ENCODE measurements at regions not wholly inside any gene's neighbourhood (a gene's known extent, or its start where the extent isn't known, plus 50 kb on each side); places are given as distances from the start of the nearest gene placed in this dataset.

DNA sequence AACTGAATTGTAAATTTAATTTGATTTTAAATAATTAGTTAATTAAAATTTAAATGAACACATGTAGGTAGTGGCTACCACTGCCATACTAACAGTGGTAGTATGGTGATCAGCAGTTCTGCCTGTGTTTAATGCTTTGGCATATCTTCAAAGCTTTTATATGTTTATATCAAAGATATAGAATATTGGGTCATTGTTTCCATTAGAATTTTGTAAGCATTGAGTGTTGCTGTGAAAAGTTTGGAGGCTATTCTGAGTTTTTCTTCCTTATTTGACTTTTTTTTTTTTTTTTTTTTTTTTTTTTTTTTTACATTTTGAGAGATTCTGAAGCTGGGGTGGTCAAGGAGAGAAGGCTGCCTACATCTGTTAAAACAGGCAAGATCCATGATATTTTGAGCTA, 134.2 kb downstream of the SPATA31D1 start:
- H3K27me3 ChIP-seq (ENCODE audit: control insufficient read depth in 3 of 3, insufficient read depth in 3 of 3, low read length in 2 of 3), result no peaks in the 10 kb centered on the region
- no peaks in the 10 kb centered on the region for H3K9me3 ChIP-seq (ENCODE audit: control insufficient read depth in 4 of 4, insufficient read depth in 3 of 4, low read length in 3 of 4)
- DNase-seq (peak in 2 of 3 donors; percentile 77 to 80), ATAC-seq (ENCODE audit: insufficient read depth, low FRiP score) (no peak)
- TF ChIP-seq, protein P1, sequence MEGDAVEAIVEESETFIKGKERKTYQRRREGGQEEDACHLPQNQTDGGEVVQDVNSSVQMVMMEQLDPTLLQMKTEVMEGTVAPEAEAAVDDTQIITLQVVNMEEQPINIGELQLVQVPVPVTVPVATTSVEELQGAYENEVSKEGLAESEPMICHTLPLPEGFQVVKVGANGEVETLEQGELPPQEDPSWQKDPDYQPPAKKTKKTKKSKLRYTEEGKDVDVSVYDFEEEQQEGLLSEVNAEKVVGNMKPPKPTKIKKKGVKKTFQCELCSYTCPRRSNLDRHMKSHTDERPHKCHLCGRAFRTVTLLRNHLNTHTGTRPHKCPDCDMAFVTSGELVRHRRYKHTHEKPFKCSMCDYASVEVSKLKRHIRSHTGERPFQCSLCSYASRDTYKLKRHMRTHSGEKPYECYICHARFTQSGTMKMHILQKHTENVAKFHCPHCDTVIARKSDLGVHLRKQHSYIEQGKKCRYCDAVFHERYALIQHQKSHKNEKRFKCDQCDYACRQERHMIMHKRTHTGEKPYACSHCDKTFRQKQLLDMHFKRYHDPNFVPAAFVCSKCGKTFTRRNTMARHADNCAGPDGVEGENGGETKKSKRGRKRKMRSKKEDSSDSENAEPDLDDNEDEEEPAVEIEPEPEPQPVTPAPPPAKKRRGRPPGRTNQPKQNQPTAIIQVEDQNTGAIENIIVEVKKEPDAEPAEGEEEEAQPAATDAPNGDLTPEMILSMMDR (IDR thresholded peaks at IDR 0.05; ENCODE audit: control extremely low read depth, extremely low read depth), result no peak
- no peak overlapping the region for H3K4me3 ChIP-seq
- no peak overlapping the region for H3K27ac ChIP-seq (ENCODE audit: low read depth in 1 of 2, low read length in 1 of 2)
- peaks cover 0 to 33% (median 4%) of the 10 kb centered on the region in 5 donors for H3K4me1 ChIP-seq (ENCODE audit: control insufficient read depth in 5 of 5, insufficient read depth in 5 of 5, low read length in 5 of 5)
- H3K9ac ChIP-seq (ENCODE audit: insufficient read depth in 1 of 2, low read length in 2 of 2), result no peak overlapping the region
- H3K36me3 ChIP-seq (ENCODE audit: control insufficient read depth in 4 of 4, insufficient read depth in 4 of 4, low read length in 4 of 4), result no peaks in the 10 kb centered on the region

DNA sequence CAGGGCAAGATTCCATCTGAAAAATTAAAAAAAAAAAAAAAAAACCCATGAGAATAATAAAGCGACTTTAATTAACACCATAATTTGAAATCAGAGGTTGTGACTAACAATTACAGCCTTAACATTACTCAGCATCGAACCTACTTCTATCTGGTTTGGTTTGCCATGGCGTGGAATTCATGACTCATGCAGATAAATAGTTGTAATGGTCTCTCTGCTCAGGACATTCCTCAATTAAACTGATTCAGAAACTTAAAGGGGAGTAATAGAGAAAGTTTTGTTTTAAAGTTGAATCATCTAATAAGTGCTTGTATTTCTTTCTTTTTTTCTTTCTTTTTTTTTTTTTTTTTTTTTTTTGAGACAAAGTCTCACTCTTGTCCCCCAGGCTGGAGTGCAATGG, 135.5 kb downstream of the SPATA31D1 start:
- Histone ChIP-seq H3K27me3 (ENCODE audit: control insufficient read depth in 3 of 3, insufficient read depth in 3 of 3, low read length in 2 of 3) (no peaks in the 10 kb centered on the region), H3K4me3 (no peak overlapping the region), H3K27ac (ENCODE audit: low read depth in 1 of 2, low read length in 1 of 2) (no peak overlapping the region), H3K9ac (ENCODE audit: insufficient read depth in 1 of 2, low read length in 2 of 2) (no peak overlapping the region), H3K4me1 (ENCODE audit: control insufficient read depth in 5 of 5, insufficient read depth in 5 of 5, low read length in 5 of 5) (peaks cover 0 to 37% (median 4%) of the 10 kb centered on the region in 5 donors), H3K9me3 (ENCODE audit: control insufficient read depth in 4 of 4, insufficient read depth in 3 of 4, low read length in 3 of 4) (no peaks in the 10 kb centered on the region), H3K36me3 (ENCODE audit: control insufficient read depth in 4 of 4, insufficient read depth in 4 of 4, low read length in 4 of 4) (no peaks in the 10 kb centered on the region)
- TF ChIP-seq, protein P1 (IDR thresholded peaks at IDR 0.05; ENCODE audit: control extremely low read depth, extremely low read depth), result no peak
- ATAC-seq (ENCODE audit: insufficient read depth, low FRiP score) (no peak), DNase-seq (no peak)
- 93 to 97% methylated on average over 3 of the region's 3 CpGs for WGBS, 2 donors

DNA sequence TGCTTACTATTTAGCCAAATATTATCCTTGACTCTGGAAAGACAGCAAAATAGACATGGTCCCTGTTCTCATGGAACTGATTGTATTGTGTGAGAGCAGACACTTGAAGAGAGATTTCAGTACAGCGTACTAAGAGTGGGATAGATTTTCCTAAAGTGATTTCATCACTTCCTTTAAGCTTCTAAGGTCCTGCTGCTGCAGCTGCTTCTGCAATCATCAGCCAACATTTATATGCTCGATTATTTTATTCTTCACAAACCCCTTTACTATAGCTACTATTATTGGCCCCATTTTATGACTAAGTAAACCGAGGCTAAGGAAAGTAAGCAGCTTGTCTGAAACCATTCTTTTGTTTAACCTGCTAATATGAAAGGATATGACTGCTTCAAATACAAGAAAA, 137.7 kb downstream of the SPATA31D1 start:
- H3K27ac ChIP-seq (ENCODE audit: low read depth in 1 of 2, low read length in 1 of 2), result no peak overlapping the region
- 37 to 48% methylated on average over 3 of the region's 3 CpGs for WGBS, 2 donors
- TF ChIP-seq, protein P1 (IDR thresholded peaks at IDR 0.05; ENCODE audit: control extremely low read depth, extremely low read depth), result no peak
- no peak overlapping the region for H3K4me3 ChIP-seq
- no peak for ATAC-seq (ENCODE audit: insufficient read depth, low FRiP score)
- H3K27me3 ChIP-seq (ENCODE audit: control insufficient read depth in 3 of 3, insufficient read depth in 3 of 3, low read length in 2 of 3), result no peaks in the 10 kb centered on the region
- H3K36me3 ChIP-seq (ENCODE audit: control insufficient read depth in 4 of 4, insufficient read depth in 4 of 4, low read length in 4 of 4), result no peaks in the 10 kb centered on the region
- peak in 1 of 3 donors; percentile 74 for DNase-seq
- peak overlapping the region in 1 of 2 donors; percentile 2 for H3K9ac ChIP-seq (ENCODE audit: insufficient read depth in 1 of 2, low read length in 2 of 2)
- H3K9me3 ChIP-seq (ENCODE audit: control insufficient read depth in 4 of 4, insufficient read depth in 3 of 4, low read length in 3 of 4), result no peaks in the 10 kb centered on the region
- H3K4me1 ChIP-seq (ENCODE audit: control insufficient read depth in 5 of 5, insufficient read depth in 5 of 5, low read length in 5 of 5), result peaks cover 0 to 37% (median 4%) of the 10 kb centered on the region in 5 donors

DNA sequence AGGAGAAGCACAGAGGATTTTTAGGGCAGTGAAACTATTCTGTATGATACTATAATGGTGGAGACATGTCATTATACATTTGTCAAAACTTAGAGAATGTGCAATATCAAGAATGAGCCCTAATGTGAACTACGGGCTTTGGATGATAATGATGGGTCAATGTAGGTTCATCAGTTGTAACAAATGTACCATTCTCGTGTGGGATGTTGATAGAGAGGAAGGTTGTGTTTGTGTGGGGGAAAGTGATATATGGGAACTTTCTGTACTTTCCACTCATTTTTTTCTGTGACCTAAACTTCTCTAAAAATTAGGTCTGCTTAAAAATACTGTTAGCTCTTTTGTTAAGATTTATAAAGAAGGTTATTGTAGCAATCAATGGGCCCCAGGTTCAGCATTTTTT, 138.9 kb downstream of the SPATA31D1 start:
- 70 to 78% methylated on average over 2 of the region's 2 CpGs for WGBS, 2 donors
- ATAC-seq (ENCODE audit: insufficient read depth, low FRiP score) (no peak), DNase-seq (no peak)
- no peaks in the 10 kb centered on the region for H3K9me3 ChIP-seq (ENCODE audit: control insufficient read depth in 4 of 4, insufficient read depth in 3 of 4, low read length in 3 of 4)
- H3K4me1 ChIP-seq (ENCODE audit: control insufficient read depth in 5 of 5, insufficient read depth in 5 of 5, low read length in 5 of 5), result peaks cover 0 to 37% (median 4%) of the 10 kb centered on the region in 5 donors
- no peaks in the 10 kb centered on the region for H3K27me3 ChIP-seq (ENCODE audit: control insufficient read depth in 3 of 3, insufficient read depth in 3 of 3, low read length in 2 of 3)
- TF ChIP-seq, protein P1 (IDR thresholded peaks at IDR 0.05; ENCODE audit: control extremely low read depth, extremely low read depth), result no peak
- no peak overlapping the region for H3K4me3 ChIP-seq
- H3K27ac ChIP-seq (ENCODE audit: low read depth in 1 of 2, low read length in 1 of 2), result no peak overlapping the region
- no peak overlapping the region for H3K9ac ChIP-seq (ENCODE audit: insufficient read depth in 1 of 2, low read length in 2 of 2)
- no peaks in the 10 kb centered on the region for H3K36me3 ChIP-seq (ENCODE audit: control insufficient read depth in 4 of 4, insufficient read depth in 4 of 4, low read length in 4 of 4)

All from lung (tissue), 11 donors.